GM04504 (cell line): ENCODE measurements at regions not wholly inside any gene's neighbourhood (a gene's known extent, or its start where the extent isn't known, plus 50 kb on each side); places are given as distances from the start of the nearest gene placed in this dataset.
"Not testable (repeated sequence)": the region's sequence is repeated elsewhere in the genome, so short reads cannot be mapped to it uniquely, and the experiment has no call there.

ENCODE experiments used
- DNase-seq: peaks from one replicate; pipeline ENCODE4 v3.0.0-alpha.2; 2012; ENCODE audit warnings: low read depth

DNA sequence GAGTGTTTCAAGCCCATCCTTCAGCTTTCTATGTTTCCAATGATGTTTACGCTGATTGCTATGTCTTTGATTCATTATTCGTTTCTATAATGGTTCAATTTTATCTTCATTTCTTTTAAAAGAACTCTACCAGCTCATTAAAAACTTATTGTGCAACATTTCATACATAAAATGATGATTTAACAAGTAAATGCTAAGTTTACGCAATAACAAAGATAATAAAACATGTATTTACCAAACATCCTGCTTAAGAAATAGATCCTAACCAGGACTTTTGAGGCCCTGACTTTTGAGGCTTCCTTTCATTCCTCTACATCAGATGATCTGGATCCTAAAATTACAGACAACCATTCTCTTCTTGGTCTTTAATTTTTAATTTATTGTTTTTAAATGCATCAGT lies 86.5 kb upstream of the DLGAP1 start:
- no peak for DNase-seq

DNA sequence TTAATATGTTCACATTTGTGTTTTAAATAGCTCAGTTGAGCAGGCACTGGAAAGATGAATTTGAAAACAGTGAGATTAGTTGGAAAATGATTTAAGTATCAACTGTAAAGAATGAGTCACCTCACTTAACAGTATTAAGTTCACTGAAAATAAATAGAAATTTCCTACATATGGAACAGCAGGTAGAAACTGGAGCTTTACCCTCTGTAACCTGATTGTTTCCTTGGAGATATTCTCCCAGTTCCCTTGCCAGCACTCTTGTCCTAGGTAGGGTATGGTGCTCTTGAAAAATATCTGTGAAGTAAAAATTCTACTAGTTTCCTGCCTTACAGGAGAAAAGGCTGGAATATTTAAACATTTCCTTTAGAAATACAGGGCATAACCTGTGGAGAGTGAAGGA lies 81.3 kb upstream of the DLGAP1 start:
- no peak for DNase-seq

DNA sequence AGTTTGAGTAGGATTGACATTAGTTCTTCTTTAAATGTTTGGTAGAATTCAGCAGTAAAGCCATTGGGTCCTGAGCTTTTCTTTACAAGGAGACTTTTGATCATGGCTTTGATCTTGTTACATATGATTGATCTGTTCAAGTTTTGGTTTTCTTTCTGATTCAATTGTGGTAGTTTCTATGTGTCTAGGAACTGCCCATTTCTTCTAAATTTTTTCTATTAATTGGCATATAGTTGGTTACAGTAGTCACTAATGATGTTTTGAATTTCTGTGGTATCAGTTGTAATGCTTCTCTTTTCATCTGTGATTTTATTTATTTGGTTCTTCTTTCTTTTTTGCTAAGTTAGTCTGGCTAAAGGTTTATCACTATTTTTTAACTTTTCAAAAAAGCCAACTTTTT lies 73.3 kb upstream of the DLGAP1 start:
- DNase-seq: no peak

DNA sequence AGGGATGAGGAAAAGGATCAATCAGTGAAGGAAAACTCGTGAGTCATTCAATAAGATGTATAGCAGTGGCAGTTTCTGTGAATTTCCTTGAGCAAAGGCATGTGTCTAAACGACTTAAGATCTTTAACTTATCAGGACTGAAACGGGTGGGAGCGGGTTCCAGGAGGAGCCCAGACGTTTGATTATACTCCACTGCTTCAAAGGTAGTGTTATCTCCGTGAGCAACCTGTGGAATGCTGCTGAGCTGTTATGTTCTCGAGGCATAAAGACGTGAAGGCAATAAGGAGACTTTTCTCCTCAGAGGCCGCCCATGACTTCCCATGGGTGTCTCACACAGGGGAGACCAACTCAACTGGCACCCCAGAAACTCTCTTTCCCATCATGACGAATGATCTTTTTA lies 72.7 kb upstream of the DLGAP1 start:
- DNase-seq: not testable (repeated sequence)

DNA sequence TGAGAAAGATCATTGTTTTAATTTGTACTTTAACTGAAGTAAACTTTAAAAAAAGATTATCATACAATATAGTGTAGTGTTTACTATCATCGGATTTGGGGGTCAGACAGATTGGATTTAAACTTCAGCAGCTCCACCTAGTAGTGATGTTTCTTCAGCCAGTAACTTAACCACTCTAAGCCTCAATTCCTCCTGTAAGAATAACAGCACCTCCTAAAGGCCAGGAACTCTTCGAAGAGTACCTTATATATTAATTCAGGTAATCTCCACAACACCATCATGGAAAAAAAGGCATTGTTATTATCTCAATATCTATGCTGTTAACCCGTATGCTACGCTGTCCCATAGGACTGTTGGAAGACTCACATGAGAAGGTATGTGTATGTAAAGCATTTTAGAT lies 69.0 kb upstream of the DLGAP1 start:
- DNase-seq: no peak

DNA sequence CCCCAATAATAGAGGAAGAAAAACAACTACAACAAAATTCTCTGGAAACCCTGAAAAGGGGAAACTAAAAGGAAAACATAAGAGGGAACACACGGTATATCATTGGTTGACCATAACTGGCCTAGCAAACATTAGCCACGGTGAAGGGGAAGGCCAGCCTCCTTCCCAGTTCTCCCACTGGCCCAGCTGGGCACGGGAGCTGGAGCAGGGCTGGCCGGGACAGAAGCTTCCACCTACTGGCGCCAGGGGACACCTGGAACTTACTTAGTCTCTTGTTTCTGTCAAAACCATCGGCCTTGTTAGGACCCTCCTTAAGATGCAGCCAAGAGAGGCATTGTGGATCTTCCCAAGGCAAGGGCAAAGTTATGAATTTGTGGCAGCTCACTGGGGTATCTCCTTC lies 56.1 kb upstream of the DLGAP1 start:
- DNase-seq: no peak

DNA sequence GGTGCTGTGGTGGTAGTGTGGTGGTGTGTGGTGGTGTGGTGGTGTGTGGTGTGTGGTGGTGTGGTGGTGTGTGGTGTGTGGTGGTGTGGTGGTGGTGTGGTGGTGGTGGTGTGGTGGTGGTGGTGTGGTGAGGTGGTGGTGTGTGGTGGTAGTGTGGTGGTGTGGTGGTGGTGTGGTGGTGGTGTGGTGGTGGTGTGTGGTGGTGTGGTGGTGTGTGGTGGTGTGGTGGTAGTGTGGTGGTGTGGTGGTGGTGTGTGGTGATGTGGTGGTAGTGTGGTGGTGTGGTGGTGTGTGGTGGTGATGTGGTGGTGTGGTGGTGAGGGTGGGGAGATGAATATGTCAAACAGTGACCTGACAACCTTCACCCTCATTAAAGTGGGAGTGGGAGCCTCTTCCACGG lies 55.6 kb upstream of the DLGAP1 start:
- DNase-seq: no peak

DNA sequence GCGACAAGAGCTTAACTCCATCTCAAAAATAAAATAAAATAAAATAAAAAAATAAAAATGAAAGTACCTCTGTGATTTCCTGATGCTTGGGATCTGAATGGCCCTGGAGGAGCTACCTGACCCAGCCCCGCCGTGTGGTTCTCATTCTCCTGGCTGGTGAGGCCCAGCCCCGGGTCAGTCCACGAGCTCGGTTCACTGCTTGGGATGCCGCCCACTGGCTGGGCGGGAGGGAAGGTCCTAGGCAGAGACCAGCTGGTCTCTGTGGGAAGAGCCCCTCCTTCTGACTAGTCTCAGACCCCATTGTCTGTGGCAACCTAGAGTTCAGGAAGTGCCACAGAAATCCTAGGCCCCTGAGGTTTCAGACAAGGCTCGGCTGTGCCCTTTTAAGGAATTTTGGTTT lies 55.1 kb upstream of the DLGAP1 start:
- DNase-seq: no peak
